K562 (cell line): ENCODE measurements at regions not wholly inside any gene's neighbourhood (a gene's known extent, or its start where the extent isn't known, plus 50 kb on each side); places are given as distances from the start of the nearest gene placed in this dataset.

Experiments used
- ZBTB43 ChIP-seq: sonication (generic); formaldehyde crosslinking; IDR thresholded peaks from 2 replicates; pipeline ENCODE4 v1.8.0; 2023; ENCODE audit warnings: mild to moderate bottlenecking, missing genetic modification reagents
- TF ChIP-seq, protein P1 (sequence below): fragments of 200-600 bp; sonication (generic); IDR thresholded peaks from one replicate; pipeline ENCODE4 v1.6.1; 2012; ENCODE audit warnings: mild to moderate bottlenecking, low read depth, low read length, inconsistent platforms

DNA sequence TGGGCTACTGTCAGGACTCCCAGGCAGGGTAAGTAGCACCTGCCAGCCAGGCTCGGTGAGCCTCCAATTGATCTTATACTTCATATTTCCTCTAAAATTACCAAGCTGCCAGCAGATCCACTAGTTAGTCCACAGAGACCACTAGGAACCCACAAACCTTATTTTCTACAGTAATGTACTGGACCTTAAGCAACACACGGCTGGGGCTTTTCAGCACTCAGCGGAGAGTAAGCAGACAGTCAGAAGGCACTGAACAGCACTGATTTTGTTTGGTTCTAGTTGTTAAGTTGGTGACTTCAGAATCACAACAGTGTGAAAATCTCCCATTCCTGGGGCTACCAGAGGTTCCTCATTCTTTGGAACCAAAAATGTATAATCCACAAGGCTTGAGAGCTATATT lies 56.1 kb downstream of the MRPL57 start (continued):
- TF ChIP-seq, protein P1, sequence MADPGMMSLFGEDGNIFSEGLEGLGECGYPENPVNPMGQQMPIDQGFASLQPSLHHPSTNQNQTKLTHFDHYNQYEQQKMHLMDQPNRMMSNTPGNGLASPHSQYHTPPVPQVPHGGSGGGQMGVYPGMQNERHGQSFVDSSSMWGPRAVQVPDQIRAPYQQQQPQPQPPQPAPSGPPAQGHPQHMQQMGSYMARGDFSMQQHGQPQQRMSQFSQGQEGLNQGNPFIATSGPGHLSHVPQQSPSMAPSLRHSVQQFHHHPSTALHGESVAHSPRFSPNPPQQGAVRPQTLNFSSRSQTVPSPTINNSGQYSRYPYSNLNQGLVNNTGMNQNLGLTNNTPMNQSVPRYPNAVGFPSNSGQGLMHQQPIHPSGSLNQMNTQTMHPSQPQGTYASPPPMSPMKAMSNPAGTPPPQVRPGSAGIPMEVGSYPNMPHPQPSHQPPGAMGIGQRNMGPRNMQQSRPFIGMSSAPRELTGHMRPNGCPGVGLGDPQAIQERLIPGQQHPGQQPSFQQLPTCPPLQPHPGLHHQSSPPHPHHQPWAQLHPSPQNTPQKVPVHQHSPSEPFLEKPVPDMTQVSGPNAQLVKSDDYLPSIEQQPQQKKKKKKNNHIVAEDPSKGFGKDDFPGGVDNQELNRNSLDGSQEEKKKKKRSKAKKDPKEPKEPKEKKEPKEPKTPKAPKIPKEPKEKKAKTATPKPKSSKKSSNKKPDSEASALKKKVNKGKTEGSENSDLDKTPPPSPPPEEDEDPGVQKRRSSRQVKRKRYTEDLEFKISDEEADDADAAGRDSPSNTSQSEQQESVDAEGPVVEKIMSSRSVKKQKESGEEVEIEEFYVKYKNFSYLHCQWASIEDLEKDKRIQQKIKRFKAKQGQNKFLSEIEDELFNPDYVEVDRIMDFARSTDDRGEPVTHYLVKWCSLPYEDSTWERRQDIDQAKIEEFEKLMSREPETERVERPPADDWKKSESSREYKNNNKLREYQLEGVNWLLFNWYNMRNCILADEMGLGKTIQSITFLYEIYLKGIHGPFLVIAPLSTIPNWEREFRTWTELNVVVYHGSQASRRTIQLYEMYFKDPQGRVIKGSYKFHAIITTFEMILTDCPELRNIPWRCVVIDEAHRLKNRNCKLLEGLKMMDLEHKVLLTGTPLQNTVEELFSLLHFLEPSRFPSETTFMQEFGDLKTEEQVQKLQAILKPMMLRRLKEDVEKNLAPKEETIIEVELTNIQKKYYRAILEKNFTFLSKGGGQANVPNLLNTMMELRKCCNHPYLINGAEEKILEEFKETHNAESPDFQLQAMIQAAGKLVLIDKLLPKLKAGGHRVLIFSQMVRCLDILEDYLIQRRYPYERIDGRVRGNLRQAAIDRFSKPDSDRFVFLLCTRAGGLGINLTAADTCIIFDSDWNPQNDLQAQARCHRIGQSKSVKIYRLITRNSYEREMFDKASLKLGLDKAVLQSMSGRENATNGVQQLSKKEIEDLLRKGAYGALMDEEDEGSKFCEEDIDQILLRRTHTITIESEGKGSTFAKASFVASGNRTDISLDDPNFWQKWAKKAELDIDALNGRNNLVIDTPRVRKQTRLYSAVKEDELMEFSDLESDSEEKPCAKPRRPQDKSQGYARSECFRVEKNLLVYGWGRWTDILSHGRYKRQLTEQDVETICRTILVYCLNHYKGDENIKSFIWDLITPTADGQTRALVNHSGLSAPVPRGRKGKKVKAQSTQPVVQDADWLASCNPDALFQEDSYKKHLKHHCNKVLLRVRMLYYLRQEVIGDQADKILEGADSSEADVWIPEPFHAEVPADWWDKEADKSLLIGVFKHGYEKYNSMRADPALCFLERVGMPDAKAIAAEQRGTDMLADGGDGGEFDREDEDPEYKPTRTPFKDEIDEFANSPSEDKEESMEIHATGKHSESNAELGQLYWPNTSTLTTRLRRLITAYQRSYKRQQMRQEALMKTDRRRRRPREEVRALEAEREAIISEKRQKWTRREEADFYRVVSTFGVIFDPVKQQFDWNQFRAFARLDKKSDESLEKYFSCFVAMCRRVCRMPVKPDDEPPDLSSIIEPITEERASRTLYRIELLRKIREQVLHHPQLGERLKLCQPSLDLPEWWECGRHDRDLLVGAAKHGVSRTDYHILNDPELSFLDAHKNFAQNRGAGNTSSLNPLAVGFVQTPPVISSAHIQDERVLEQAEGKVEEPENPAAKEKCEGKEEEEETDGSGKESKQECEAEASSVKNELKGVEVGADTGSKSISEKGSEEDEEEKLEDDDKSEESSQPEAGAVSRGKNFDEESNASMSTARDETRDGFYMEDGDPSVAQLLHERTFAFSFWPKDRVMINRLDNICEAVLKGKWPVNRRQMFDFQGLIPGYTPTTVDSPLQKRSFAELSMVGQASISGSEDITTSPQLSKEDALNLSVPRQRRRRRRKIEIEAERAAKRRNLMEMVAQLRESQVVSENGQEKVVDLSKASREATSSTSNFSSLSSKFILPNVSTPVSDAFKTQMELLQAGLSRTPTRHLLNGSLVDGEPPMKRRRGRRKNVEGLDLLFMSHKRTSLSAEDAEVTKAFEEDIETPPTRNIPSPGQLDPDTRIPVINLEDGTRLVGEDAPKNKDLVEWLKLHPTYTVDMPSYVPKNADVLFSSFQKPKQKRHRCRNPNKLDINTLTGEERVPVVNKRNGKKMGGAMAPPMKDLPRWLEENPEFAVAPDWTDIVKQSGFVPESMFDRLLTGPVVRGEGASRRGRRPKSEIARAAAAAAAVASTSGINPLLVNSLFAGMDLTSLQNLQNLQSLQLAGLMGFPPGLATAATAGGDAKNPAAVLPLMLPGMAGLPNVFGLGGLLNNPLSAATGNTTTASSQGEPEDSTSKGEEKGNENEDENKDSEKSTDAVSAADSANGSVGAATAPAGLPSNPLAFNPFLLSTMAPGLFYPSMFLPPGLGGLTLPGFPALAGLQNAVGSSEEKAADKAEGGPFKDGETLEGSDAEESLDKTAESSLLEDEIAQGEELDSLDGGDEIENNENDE: no peak
- no peak for TF ChIP-seq ZBTB43 (CRISPR knock-in tag)
